ENCODE measurements at regions not wholly inside any gene's neighbourhood (a gene's known extent, or its start where the extent isn't known, plus 50 kb on each side); places are given as distances from the start of the nearest gene placed in this dataset.

GRCh38 chr12:84089356-84089755 lies 823.2 kb downstream of the SLC6A15 start:
- no peak for DNase-seq (ENCODE audit: low spot score)
- TF ChIP-seq CTCF (IDR thresholded peaks at IDR 0.05; ENCODE audit: borderline replicate concordance, control extremely low read depth, extremely low read depth, insufficient read depth, missing control alignments) = no peak

GRCh38 chr12:84085046-84085445 lies 827.6 kb downstream of the SLC6A15 start:
- DNase-seq (ENCODE audit: low spot score) = no peak
- in situ Hi-C loops (cut with MboI; ENCODE audit: low sequenced_read_pairs, unreplicated experiment) = no loop called here
- no peak for TF ChIP-seq CTCF (IDR thresholded peaks at IDR 0.05; ENCODE audit: borderline replicate concordance, control extremely low read depth, extremely low read depth, insufficient read depth, missing control alignments)

More at GRCh38 chr12:84089356-84089755, 823.2 kb downstream of the SLC6A15 start:
- in situ Hi-C loops (cut with MboI; ENCODE audit: low sequenced_read_pairs, unreplicated experiment) = no loop called here

- in situ Hi-C loops (cut with MboI; ENCODE audit: low sequenced_read_pairs, unreplicated experiment) = no loop called here
- TF ChIP-seq CTCF (IDR thresholded peaks at IDR 0.05; ENCODE audit: borderline replicate concordance, control extremely low read depth, extremely low read depth, insufficient read depth, missing control alignments) = no peak
- no peak for DNase-seq (ENCODE audit: low spot score)
These were observed 833.0 kb downstream of the SLC6A15 start for GRCh38 chr12:84079626-84080025.

GRCh38 chr12:84077679-84078078 lies 834.9 kb downstream of the SLC6A15 start:
- in situ Hi-C loops (cut with MboI; ENCODE audit: low sequenced_read_pairs, unreplicated experiment) = no loop called here
- no peak for DNase-seq (ENCODE audit: low spot score)
- TF ChIP-seq CTCF (IDR thresholded peaks at IDR 0.05; ENCODE audit: borderline replicate concordance, control extremely low read depth, extremely low read depth, insufficient read depth, missing control alignments) = no peak

- no peak for DNase-seq (ENCODE audit: low spot score)
- TF ChIP-seq CTCF (IDR thresholded peaks at IDR 0.05; ENCODE audit: borderline replicate concordance, control extremely low read depth, extremely low read depth, insufficient read depth, missing control alignments) = no peak
- in situ Hi-C loops (cut with MboI; ENCODE audit: low sequenced_read_pairs, unreplicated experiment) = no loop called here
These were observed 836.6 kb downstream of the SLC6A15 start for GRCh38 chr12:84075991-84076390.

GRCh38 chr12:84073401-84073800 lies 839.2 kb downstream of the SLC6A15 start:
- no peak for TF ChIP-seq CTCF (IDR thresholded peaks at IDR 0.05; ENCODE audit: borderline replicate concordance, control extremely low read depth, extremely low read depth, insufficient read depth, missing control alignments)
- in situ Hi-C loops (cut with MboI; ENCODE audit: low sequenced_read_pairs, unreplicated experiment) = no loop called here
- DNase-seq (ENCODE audit: low spot score) = no peak

- in situ Hi-C loops (cut with MboI; ENCODE audit: low sequenced_read_pairs, unreplicated experiment) = no loop called here
- DNase-seq (ENCODE audit: low spot score) = no peak
- TF ChIP-seq CTCF (IDR thresholded peaks at IDR 0.05; ENCODE audit: borderline replicate concordance, control extremely low read depth, extremely low read depth, insufficient read depth, missing control alignments) = no peak
These were observed 839.6 kb downstream of the SLC6A15 start for GRCh38 chr12:84072961-84073360.
